LoVo (cell line): ENCODE measurements at regions not wholly inside any gene's neighbourhood (a gene's known extent, or its start where the extent isn't known, plus 50 kb on each side); places are given as distances from the start of the nearest gene placed in this dataset.
A peak's percentile ranks its signal among the peaks of the same experiment; 100 is the strongest.

Experiments used
- DNase-seq: peaks from one replicate; pipeline ENCODE4 v3.0.0-alpha.2; 2016; ENCODE audit warnings: low spot score

DNA sequence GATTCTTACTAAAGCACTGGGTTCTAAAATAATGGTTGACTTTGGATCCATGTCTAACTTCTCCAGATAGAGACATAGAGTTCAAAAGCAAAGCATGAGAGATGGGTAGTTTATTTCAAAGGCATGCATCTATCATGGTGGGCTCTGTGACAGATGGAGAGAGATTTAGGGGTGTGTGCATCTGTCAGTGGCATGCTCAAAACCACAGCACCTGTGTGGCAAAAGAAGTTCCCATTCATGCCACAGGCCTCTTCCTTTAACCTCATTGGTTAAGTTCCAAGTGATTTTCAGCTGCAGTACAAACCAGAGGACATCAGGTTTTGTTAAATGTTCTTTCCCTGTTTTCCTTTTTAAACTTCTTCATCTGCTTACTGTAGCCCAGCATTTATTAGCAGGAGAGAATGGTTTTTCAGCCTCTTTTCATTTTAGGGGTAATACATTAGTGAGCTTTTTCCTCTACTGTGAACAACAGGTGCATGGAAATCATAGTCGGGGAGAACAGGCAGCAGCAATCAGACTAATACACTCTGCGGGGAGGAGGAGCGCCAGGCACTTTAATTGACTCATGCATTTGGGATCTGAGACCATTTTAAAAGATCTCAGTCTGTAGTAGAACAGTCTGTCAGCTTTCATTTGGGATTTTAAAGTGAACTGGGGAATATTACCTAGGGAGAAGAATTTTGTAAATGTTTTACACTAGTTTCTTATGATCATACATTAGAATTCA, 52.4 kb upstream of the UPP2 start:
- no peak for DNase-seq

DNA sequence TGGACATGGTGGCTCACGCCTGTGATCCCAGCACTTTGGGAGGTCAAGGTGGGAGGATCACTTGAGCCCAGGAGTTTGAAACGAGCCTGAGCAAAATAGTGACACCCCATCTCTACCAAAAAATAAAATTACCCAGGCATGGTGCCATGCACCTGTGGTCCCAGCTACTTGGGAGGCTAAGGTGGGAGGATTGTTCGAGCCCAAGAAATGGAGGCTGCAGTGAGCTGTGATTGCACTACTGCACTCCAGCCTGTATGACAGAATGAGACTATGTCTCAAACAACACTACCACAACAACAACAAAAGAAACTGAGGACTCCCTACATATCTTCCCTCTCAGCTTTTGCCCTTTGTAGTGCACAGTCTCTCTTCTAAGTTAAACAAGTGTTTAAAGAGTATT, 53.3 kb upstream of the UPP2 start:
- DNase-seq = no peak

DNA sequence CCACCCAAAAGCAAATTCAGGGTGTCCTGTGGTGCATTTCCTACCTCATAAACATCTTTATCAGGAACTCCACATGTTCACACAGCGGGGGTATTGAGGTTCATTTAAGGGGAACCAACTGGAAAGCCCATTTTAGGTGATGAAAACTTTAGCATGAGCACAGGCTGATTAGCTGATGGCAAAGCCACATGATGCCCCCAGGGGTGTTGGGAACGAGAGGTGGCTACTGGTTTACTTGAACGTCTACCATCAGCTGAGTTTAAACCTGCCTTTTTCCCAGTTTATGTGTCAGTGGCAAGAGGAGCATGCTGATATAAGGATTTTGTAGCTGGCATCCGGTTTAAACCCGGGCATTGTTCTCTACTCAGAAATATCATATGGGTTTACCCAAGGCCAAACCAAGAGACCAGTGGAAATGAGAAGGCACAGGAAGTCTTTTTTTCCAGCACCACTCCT, 54.5 kb upstream of the UPP2 start:
- no peak for DNase-seq

DNA sequence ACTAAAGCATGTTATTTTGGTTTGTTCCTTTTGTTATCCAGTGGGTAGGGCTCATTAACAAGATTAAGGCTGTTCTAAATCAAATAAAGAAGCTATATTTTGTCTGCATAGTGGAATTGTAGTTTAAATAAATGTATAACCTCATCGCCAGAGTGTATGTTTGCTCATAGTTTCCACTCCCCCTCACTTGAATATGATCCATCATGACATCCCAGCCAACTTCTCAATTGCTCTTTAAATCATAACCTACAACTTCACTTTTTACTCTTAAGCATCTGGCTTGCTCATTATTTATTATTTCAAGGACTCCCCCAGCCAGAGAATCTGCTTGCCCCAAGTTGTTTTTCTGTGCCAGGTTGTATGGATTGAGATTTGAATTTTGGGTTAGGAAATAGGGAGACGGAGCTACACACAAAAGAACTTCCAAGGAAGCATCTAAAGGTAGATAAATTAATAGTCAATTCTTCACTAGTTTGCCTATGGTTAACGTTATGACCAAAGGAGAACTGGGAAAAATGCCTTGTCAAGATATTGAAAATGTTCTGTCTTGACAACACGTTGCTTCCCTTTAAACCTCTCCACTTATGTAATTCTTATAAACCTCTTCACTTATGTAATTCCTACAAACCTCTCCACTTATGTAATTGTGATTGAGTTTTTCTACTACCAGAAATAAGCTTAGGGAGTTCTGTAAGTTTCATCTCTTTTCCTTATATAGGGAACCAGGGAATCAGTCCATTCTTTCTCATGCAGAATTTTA, 55.4 kb upstream of the UPP2 start:
- no peak for DNase-seq

DNA sequence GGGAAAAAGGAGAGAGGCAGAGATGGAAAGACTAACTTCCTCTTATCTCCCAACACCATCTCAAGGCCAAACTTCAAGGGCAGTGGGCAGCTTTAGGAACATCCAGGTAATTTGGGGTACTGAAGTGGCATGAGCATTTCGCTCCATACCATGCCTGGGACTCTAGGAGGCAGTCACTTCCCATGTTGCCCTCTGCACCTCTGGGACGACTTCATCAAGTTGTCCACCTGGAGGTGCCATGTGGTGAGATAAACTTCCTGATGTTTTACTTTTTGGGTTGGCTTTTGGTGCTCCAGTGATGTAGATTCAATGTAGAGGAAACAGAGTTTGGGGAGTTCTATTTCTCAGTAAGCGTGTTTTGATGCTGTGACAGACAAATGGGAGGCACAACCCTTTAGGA, 56.3 kb upstream of the UPP2 start:
- DNase-seq = peak; percentile 7

DNA sequence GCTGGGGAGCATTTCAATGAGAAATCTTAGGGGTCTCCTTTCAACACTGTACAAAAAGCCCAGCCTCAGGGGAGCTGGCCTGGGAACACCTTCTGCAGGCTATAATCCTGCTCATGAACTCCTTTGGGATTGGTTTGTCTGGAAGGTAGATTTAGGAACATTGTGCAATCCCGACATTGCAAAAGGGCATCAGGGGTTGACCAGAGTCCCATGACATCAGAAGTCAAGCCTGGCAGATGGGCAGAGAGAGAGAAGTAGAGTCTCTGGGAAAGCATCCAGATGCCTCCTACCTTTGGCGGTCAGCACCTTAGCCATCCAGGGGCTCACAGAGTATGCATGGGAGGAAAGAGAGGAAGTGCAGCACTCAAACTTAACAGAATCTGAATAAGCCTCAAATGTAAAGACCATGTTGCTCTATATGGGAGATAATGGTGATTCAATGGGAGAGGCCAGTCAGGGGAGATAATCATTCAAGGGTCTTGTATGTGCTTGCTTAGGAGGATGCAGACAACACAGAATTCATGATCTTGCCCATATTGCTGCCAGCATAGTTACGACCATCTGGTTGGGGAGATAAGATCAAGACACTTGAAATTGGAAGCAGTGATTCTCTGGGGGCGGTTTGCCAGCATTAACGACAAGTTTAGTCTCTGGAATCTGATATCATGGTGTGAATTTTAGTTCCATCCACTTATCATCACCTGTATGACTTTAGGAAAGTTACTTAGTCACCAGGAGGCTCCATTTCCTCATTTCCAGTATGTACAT, 58.3 kb upstream of the UPP2 start:
- DNase-seq = no peak

DNA sequence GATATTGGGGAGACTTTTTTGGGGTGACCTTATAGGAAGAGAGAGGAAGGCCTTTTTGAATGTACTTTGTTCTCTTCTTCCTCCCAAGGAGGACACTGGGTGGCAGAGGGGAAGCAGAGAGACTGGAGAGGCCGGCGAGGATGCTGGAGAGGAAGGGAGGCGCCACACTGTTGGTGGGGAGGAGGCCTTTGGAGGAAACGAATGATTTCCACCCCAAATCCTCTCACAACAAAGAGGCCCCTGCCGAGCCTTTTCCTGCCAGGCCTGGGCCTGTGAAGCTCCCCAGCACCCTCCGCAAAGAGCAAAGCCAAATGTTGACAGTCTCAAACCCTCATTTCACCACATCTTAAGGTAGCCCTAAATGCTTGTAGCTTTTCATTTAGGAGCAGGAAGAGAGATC, 59.0 kb upstream of the UPP2 start:
- no peak for DNase-seq

DNA sequence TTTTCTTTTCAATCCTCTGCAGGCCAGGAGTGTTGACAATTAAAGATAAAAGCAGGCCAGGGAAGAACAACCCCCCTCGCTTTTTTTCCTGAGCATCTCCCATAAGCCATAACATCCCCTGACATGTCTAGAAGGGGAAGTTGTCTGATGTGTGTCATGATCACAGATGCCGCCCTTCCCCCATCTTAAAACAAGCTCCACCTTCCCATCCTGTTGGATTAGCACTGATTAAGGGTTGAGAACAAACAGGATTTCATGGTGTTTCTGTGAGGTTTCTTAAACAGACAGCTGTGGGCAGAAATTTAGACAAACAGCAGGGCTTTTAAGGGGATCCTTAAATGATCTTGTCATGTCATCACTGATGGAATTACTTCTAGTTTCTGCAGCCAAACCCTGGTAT, 59.4 kb upstream of the UPP2 start:
- no peak for DNase-seq

DNA sequence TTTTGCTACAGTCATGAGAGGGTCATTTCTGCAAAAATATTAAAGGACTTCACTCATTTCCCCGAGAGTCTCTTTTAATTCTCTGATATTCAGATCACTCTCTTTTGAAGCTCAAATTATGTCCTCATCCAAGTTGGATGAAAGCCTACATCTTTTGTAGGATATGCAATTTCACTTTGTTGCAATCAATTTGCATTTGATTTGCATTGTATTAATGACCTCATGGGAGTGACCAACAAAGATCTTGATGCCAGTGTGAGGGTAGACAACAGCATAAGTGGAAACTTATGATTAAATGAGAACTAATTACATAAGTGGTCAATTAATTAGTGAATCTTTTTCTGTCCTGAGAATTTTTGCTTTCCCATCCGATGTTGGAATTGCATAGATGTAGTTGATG, 60.3 kb upstream of the UPP2 start:
- no peak for DNase-seq

DNA sequence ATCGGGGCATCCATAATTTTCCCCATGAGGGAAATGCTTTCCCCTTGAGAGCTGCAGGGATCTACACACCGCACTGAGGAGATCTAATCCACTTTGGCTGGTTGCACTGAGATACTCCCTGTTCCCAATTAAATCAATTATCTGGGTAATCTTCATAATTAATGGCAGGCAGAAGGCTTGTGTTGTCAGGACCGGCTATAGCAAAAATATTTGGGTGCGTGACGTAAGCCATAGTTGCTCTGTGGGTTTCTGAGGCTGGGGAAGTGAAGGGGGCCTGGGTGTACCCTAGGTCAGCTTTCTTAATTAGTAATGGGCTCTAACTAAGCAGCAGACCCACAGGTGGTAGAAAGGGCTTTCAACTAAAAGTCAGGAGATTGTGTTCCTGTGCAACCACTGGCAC, 62.8 kb upstream of the UPP2 start:
- no peak for DNase-seq

DNA sequence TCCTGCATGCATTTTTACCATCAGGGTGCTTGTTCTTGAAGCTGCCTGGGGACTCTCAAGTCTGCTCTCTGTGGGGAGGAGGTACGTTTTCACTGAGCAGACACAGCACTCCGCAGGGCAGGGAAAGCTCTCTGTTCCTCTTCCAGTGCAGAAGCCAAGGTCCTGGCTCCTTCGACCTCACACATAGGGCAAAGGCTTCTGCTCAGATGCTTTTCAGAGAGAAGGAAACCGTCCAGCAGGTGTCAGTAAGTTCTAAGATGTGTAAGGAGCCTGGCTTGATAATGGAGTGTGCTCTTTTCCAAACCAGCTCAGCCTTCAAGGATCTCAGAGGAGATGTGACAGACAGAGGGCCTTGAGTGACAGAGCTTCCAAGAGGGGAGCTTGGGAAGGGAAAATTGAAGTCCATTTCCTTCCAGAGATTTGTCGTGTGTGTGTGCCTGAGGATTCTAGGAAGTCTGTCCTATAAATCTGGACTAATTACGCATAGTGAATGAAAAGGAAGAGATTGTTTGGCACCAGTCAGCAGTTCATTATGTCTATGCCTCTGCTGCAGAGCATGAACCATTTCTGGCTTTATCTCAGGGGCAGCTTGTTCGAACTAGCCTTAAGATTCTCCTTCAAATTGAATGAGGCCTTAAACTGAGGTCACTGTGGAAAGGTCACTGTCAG, 67.3 kb upstream of the UPP2 start:
- peak; percentile 72 for DNase-seq

DNA sequence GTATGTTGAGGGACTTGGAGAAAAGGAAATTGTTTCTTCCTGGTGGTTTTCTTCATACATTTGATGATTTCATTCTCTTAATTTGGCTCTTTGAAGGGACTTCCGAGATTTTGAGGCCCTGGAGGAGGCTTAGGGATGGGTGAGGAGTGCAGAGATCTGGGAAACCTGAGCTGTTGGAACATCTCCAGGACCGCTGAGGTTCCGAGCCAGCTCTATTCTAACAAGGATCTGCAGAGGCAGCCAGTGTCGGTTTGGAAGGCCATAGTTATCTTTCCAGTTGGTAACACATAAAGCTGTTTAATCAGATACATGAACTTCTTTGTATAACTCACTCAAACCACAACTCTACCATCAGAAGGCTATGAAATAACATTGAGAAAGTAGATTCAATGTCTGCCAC, 70.3 kb upstream of the UPP2 start:
- DNase-seq = no peak

DNA sequence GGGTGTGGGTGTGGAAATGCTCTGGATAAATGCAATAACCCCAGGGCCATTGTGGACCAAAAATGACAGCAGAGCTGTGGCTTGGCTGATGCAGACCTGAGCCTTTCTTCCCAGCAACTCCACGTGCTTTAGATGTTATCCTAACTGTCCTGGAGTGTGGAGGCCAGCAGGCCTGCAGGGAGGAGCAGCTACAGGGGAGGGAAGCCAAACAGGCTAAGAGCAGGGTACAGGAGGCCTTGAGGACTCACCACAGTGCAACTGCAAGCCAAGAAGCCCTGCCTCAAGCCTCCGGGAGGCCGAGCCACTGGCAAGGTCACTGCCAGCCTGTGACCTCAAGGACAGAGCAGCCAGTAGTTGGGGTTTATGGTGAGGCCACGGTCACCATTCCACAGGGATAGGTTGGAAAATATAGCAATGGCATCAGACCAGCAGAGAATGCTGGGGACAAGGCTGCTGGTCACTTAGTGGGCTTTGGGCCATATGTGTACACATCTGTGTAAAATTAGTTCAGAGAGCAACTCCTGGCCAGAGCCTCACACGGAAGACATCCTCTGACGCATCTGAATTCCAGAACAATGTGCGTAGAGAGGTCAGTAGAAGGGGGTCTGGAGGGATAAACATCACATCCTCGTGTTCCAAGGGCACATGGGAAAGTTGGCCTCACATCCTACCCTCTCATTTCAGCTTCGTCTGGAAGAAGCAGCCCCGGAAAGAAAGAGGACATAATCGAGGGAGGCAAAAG, 76.2 kb upstream of the UPP2 start:
- no peak for DNase-seq

DNA sequence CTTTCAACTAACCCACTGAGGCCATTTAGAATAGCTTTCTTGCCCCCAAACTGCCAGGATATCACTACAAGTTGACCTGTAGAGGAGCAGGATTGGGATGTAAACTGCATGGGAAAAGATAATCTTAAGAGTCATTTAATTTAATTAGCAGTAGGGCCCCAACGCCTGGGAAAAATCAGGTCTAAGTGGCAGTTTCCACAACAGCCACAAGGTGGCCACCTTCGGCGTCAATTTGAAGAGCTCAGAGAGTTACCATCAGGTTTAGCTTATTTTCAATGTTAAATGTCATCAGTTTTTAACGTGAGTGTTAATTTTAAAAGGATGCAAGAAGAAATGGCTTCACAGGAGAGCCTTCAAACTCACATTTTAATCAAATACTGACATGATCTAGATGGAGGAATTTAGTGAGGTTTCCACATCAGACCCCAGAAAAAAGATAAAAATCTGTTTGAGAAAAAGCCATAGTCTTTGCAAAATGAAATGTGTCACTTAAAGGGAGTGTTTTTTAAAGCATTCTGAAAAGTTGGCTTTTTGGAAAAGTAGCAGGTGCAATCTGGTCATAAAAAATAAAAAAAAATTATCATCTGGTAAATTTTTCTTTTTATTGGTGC, 77.3 kb upstream of the UPP2 start:
- DNase-seq = peak; percentile 47

DNA sequence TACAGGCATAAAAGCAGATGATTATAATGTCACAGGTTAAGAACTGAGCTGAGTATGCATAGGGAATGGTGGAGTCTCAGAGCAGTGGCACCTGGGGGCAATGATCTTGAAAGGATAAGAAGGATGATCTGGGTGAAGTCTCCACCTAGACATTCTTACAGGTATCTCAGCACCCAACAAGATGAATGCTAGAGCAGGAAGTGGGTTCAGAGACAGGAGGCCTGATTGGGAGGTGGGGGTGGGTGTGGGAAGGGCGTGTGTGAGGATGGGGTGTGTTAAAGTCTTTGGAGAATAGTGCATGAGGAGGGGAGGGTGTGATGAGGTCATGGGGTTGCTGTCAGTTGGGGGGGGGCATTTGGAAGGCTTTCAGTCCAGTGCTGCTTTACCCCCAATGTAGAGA, 78.8 kb upstream of the UPP2 start:
- DNase-seq = no peak

DNA sequence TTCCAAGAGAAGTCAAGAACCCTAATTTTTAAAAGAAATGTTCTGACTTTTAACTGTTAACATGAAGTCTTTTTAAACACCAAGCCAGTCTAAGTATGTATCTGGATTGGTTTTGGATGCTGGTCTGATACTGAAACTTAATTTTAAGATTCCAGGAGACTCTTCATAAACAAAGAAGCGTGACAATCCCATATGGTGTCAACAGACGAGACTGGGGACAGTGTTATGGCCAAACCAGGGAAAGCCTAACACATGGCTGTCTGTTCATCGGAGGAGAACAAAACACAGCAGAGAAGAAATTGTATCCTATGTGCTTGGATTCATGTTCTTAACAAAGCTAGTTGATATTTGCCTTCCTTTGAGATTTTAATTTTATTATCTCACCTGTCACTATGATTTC, 80.5 kb upstream of the UPP2 start:
- no peak for DNase-seq

DNA sequence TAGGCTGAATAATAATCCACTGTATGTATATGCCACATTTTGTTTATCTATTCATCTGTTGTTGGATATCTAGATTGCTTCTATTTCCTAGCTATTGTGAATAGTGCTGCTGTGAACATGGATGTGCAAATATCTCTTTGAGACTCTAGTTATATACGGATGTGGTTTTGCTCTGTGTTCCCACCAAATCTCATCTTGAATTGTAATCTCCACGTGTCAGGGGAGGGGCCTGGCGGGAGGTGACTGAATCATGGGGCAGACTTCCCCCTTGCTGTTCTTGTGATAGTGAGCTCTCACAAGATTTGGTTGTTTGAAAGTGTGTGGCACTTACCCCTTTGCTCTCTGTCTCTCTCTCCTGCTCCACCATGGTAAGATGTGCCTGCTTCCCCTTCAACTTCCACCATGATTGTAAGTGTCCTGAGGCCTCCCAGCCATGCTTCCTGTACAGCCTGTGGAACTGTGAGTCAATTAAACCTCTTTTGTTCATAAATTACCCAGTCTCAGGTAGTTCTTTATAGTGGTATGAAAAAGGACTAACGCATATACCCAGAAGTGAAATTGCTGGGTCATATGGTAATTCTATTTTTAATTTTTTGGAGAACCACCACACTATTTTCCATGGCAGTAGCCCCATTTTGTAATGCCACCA, 86.1 kb upstream of the UPP2 start:
- DNase-seq = no peak

DNA sequence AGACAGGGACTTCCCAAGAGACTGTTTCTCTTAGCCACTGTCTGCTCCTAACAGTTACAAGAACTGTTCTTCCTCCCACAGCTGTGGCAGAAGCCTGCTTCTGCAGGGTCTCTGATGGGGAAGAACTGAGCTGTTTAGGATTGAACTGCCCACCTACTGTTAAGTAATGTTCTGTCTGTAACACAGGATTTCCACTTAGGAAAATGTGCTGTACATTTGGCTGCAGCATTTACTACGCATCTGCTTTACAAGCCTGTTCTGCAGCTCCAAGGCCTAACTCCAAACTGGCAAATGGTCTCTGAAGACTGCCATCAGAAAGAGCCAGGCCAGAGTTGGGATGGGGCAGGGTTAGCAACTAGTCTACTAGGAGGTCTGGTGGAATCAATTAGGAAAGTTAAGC, 87.8 kb upstream of the UPP2 start:
- no peak for DNase-seq

DNA sequence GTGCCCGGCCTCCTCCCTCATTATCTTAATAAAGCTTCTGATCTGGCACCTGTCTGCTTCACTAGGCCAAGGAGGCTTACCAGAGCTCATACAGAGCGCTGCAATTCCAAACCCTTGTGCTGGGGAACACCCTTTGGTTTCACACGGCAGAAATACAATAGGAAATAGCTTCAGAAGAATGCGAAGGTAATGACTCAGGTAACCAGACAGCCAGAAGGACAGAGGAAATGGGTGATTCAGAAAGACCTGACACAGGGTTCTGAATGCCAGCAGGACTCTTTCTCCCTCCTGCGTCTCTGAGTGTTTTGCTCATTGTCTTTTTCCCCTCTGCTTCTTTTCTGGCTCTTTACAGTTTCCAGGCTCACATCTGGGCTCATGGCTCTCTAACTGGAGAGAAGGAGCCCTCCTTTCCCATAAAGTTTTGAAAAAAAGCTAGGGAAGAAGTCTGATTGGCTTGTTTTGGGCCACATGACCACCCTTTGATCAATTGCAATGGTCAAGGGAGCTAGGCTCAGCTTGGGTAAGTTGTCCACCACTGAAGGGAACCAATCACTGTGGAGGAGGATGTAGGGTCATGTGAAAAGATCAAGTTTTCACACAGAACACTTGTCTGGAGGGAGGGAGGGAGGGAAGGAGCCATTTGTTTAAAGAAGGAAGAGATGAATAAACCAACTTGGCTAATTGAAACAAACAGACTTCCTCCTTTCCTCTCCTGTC, 90.5 kb upstream of the UPP2 start:
- peak; percentile 46 for DNase-seq

DNA sequence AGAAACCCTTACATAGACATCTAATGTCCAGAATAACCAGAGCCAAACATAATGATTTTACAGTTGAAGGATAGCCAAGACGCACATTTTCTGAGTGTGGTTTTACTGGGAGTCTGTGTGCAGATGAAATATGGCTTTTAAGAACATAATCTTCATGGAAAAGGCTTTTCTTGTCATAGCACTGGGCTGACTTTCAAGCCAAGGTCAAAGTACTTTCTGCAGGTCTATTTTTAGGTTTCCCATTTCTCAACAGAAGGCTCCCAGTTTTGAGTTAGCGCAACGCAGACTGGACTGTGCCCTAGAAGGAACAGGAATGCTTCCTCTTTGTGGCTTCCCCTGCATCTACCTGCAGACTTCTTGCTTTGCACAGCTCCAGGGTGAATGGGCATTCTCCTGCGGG, 92.3 kb upstream of the UPP2 start:
- no peak for DNase-seq
